ENCODE measurements at regions not wholly inside any gene's neighbourhood (a gene's known extent, or its start where the extent isn't known, plus 50 kb on each side); places are given as distances from the start of the nearest gene placed in this dataset.
"Not testable (repeated sequence)": the region's sequence is repeated elsewhere in the genome, so short reads cannot be mapped to it uniquely, and the experiment has no call there.

DNA sequence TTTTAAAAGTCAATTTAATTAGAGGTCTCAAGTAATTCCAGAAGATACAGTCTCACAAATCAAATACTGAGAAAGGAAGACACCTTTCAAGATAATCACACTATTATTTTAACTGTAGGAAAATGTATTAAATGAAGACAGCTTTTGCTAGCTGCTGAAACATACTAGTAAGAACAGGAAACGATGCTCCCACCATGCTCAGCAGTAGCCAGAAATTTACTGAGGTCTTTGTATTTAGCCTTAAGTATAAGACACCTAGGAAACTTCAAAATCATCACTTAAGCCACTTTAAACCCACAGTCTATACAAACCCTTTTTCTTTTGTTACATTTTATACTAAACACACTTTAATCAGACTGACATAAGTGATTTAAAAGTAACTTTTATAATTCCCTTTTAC, 72.7 kb upstream of the NPIPB12 start:
- not testable (repeated sequence) for DNase-seq (ENCODE audit: insufficient read length, low spot score); FAIRE-seq

DNA sequence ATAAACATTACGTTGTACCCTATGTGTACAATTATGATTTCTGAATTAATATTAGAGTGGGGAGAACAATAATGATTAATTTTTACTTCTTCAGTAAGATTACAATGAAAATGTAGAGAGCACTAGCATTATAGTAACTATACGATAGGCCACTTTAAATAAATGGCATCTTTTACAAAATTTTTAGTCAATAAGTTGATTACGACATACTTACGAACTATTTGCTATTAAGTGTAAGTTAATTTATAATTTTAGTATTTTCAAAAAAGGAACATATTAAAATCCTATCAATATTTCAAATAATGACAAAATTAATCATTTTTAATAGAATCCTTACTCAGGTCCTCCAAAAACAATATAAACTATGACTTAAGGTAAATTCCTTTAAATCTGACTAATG, 75.6 kb upstream of the NPIPB12 start:
- not testable (repeated sequence) for FAIRE-seq; DNase-seq (ENCODE audit: insufficient read length, low spot score)

DNA sequence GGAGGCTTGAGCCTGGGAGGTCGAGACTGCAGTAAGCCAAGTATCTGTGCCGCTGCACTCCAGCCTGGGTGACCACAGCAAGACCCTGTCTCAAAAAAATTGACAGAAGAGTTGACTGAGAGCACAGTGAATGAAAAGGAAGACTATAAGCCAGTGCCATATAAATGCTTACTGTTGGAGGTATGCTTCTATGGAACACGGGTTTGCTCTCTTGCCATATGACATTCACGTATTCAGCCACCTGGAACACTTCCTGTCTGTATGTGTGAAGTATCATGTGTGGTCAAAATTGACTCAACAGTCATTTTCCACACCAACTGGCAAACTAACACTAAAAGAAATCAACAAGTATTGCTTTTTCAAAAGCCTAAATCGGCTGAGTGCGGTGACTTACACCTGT, 71.1 kb upstream of the SPN start:
- FAIRE-seq; DNase-seq (ENCODE audit: insufficient read length, low spot score): not testable (repeated sequence)

DNA sequence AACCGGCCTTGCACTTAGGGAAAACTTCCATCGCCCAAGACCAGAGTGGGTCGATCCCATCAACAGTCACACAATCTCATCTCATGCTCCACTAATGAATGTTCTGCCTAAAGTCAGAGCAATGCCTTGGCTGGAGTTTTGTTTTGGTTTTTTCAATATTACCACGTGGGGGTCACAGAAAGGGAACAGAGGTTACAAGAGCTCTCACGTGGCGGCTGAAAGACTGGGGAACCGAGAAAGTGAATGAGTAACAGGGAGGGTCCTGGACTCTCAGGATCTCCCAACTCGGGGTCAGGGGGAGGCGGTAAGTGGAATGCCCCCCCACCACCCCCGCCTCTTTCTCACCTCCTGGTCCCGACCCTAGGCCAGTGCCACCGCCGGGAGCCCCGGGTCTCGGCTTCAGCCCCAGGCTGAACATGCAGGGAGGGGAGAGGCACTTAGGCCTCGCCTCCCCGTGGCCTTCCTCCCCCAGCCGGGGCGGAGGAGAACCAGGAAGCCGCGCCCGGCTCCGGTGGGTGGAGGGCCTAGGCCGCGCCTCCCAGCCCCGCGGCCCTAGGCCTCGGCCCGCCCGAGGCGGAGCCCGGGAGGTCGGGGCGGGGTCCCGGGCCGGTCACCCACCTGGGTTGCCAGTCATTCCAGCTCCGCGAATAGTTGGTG, 68.7 kb upstream of the SPN start:
- FAIRE-seq; DNase-seq (ENCODE audit: insufficient read length, low spot score): not testable (repeated sequence)

DNA sequence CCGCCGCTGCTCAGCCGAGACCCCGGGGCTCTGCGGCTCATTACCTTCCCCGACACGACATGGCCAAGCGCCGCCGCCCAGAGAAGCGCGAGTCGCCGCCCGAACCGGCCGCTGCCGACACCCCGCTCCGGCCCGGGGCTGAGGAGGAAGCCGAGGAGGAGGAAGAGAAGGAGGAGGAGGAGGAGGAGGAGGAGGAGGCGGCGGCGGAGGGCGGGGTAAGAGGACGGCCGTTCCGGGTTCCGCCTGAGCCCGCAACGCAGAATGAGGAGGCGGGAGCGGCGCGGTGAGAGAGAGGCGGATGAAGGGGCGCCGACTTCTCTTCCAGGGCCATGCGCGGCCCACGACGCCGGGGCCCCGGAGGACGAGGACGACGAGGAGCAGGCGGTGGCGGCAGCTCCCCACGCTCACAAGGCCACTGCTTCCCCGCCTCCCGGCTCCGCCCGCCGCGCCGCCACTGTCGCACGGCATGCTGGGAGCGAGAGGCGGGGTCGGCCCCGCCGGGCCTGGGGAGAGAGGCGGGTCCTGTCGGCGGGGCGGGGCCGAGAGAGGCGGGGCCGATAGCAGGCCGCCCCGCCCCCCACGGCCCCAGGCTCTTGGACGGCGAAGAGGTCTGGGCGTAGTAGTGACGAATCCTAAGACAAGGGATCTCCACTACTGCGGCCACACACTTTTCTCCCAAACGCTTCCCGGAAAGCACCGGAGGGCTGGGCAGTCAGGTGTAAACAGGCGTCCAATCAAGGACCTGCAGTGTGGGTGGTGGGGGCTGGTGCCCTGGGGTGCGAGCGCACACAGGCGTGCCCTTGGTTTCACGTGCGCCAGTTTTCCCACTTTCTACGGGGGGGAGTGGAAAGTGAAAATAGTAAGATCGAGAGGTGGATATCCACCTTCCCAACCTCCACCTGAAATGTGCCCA, 67.9 kb upstream of the SPN start:
- DNase-seq (ENCODE audit: insufficient read length, low spot score) = peak; percentile 39
- FAIRE-seq = not testable (repeated sequence)

DNA sequence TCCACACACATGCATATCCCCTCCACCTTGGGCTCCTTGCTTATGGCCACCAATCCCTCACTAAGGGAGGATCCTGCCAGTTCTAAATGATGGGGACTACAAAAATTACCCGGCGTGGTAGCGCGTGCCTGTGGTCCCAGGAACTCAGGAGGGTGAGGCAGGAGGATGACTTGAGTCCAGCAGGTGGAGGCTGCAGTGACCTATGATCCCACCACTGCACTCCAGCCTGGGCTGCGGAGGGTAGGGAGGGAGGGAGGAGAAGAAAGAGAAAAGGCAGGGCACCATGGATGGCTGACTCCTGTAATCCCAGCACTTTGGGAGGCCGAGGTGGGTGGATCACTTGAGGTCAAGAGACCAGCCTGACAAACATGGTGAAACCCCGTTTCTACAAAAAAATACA, 66.0 kb upstream of the SPN start:
- FAIRE-seq; DNase-seq (ENCODE audit: insufficient read length, low spot score): not testable (repeated sequence)

DNA sequence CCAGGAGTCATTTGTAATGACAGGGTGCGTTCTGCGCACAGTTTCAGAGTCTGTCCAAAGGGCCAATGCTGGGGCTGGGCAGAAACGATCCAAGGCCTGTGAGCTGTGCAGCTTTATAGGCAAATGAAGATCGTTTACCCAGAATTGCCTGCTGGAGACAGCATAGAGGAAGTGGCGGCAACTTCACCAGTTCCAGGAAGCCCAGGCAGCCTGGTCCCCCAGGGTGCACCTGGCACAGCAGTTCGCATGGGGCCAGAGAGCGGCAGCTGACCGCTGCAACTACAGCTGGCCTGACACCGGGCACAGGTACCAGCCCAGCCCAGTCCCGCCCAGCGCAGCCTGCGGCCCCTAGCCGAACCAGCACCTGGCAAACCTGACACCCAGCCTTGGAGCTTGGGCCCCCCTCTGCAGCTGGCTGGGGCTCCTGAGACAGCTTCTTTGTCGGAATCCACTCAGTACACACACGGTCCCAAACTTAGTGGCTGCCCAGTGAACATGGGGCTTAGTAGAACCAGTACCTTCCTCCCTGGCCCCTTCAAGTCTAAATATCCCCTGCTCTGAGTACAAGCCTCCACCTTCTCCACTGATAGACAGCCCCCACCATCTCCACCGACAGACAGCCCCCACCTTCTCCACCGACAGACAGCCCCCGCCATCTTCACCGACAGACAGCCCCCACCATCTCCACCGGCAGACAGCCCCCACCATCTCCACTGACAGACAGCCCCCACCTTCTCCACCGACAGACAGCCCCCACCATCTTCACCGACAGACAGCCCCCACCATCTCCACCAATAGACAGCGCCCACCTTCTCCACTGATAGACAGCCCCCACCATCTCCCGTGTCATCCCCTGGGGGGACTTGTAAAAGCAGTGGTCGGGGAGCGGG, 62.7 kb upstream of the SPN start:
- DNase-seq (ENCODE audit: insufficient read length, low spot score) (peak; percentile 28), FAIRE-seq (peak; percentile 79)

DNA sequence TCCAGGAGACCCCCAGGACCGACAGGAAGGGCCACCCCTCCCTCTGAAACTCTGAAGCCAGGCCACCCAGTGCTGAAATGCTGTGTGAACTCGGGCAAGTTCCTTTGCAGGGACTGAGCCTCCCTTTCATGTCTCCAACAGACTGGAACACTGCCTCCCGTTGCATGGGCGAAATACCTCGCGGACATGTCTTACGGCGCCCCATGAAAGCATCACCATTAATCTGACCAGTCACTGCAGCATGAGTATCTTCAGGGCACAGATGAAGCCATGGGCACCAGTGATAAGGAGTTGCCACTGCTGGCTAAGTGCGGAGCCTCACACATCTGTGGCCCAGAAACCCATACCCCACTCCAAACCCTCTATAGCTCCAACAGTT, 60.8 kb upstream of the SPN start:
- DNase-seq (ENCODE audit: insufficient read length, low spot score); FAIRE-seq: not testable (repeated sequence)

DNA sequence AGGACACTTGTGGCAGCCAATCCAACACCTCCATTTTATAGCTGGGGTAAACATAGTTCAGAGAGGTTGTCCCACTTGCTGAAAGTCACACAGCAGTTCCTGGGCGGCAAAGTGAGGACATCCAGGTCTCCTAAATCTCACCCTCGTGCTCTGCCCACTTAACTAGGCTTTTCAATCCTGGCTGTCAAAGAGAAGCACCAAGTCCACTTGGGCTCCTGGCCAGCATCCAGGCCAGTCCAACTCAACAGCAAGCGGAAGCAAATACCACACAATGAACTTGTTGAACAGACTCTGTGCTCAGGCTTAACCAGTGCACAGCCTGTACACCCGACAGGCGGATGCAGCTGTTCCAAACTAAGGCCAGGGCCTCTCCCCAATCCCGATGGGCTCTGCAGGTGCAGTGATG, 60.4 kb upstream of the SPN start:
- not testable (repeated sequence) for DNase-seq (ENCODE audit: insufficient read length, low spot score); FAIRE-seq

DNA sequence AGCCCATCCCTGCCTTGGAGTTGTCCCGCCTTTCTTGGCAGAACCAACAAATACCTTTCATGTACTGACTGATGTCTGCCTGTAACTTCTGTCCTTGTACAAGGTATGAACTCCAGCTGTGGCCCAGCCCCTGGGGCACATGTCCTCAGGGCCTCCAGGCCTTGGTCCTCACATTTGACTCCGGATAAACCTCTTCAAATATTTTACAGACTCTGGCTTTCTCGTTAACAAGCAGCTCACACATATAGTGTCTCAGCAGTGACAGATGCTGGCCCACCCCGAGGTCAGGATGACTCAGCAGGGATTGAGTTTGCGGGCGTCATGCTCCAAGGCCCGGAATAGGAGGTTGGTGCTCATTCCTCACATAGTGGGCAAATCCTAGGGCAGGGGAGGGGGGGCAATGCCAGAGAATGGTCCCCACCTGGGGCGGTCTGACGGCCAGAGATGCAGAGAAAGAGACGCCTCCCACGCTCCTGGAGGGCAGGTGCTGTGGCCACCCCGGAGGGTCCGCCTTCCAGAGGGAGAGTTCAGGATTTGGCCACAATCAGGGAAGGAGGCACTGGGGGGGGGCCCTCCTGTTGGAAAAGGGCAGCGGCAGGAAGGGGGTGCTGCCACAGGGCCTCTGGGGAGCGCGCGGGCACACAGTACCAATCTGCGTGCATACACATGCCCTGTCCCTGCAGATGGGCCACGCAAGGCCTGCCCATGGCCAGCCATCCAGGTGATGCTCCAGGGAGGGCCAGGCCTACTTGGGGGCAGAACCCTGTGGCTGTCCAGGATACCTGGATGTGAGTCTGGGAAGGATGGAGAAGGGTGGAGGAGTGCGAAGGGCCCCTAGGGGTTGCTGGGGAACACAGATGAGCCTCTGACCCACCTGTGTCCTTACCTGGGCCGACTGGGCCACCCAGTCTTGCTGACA, 58.2 kb upstream of the SPN start:
- not testable (repeated sequence) for FAIRE-seq; DNase-seq (ENCODE audit: insufficient read length, low spot score)

DNA sequence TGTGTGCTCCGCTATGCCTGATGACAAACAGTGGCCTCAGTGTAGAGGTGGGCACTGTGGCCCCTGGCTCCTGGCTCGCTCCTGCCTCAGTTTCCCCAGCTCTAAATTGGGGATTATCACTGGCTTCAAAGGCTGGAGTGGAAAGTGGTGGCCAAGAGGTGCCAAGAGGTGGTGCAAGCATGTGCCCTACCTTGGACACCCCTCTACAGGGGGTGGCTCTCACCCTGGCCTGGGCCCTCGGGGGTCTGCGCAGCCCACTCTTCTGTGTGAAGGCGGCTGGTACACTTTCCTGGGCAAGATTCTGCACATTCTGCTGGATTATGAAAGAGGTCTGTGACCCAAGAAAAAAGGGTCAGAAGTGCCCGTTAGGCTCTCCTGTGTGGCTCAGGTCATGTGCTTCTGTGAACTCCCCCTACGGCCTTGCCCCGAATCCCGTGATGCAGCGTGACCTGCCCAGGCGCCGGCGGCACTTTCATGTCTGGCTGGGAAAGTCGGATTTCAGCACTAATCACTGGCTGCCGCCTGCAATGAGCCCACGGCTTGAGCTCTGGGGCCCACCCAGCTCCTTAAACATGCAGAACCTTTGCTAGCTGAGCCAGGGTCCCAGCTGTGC, 57.3 kb upstream of the SPN start:
- not testable (repeated sequence) for DNase-seq (ENCODE audit: insufficient read length, low spot score); FAIRE-seq

DNA sequence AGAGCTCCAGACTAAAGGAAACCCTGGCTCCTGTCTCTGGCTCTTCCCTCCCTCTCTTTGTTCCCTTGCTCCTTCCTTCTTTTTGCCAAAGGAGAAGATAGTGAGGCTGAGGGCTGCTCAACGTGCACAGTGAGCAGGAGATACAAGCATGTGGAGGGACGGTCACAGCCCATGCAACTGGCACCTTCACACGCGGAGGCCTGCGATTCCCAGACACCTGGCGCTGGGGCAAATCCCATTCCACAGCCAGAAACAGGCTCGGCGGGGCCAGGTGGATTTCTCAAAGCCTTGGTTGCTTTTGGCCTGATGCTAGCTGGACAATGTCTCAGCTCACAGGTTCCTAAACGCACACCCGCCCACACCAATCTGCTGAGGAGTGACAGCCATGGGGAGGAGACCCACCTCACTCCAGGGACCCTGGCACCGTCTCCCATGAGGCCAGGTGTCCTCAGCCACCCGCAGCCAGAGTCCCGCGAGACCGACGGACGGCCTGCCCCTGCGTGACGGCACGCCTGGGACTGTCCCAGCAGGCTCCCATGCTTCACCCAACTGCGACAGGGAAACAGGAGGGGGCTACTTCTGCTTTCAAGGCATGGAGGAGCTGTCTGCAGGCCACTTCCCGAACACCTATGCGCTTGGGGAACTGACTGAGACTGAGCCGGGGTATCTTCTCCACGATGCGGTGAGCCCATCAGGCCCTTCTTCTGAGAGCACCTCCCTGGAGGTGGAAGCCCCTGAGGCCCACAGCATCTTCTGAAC, 56.2 kb upstream of the SPN start:
- not testable (repeated sequence) for FAIRE-seq; DNase-seq (ENCODE audit: insufficient read length, low spot score)

DNA sequence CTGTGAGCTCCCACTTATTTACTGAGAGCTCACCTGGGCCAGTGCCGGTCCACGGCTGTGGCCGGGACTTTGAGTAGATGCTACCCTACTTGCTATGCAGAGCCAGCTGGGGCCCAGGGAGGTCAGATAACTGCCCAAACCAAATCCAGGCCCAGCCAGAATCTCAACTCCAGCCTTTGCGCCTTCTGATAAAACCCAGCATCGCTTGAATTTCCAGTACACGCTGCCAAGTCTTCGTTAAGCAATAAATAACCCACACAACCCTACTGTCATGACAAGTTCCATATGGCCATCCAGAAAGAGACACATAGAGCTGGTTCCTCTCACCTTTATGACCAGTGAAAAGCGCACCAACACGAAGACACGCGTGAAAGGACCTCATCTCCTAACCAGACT, 55.6 kb upstream of the SPN start:
- FAIRE-seq = not testable (repeated sequence)

DNA sequence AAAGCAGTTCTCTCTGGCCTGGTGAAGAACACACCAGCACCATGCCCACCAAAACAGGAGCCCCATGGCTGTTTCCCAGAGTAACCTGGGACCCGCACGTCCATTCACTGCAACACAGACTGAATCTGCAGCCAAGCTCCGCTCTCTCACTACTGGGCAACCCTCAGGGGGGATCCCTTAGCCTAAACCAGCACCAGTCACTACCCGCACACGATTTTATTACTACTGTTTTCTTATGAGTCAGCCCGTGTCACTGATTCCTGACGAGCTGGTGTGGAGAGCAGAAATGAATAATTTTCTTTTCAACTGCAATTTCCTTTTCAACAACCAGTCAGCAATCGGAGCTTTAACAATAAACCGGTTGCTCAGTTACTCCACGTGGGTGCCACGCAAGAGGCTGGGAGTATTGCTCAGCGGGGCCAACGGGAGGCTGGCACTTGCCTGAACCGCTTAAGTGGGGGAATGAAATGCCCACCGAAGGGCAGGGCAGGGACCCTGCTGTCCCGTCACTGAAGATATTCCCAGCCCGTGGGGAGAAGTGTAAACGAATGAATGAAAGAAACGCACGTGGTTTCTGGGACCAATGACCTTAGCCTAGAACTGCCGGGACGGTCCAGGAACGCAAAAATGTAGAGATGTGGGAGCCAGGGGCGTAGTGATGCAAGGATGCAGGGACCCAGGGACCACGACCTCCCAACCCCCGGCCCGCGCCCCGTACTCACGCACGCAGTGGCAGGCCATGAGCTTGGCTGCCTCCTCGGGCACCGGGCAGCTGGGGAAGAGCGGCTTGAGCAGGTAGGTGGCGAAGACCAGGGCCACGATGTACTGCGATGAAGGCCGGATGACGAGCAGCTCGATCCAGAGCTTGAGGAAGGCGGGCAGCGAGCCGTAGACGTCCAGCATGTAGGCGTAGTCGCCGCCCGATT, 50.4 kb upstream of the SPN start:
- not testable (repeated sequence) for DNase-seq (ENCODE audit: insufficient read length, low spot score)
- FAIRE-seq = peak; percentile 54

More for the DNA sequence above, 55.6 kb upstream of the SPN start:
- not testable (repeated sequence) for DNase-seq (ENCODE audit: insufficient read length, low spot score)
